ENCODE measurements at regions not wholly inside any gene's neighbourhood (a gene's known extent, or its start where the extent isn't known, plus 50 kb on each side); places are given as distances from the start of the nearest gene placed in this dataset.

DNA sequence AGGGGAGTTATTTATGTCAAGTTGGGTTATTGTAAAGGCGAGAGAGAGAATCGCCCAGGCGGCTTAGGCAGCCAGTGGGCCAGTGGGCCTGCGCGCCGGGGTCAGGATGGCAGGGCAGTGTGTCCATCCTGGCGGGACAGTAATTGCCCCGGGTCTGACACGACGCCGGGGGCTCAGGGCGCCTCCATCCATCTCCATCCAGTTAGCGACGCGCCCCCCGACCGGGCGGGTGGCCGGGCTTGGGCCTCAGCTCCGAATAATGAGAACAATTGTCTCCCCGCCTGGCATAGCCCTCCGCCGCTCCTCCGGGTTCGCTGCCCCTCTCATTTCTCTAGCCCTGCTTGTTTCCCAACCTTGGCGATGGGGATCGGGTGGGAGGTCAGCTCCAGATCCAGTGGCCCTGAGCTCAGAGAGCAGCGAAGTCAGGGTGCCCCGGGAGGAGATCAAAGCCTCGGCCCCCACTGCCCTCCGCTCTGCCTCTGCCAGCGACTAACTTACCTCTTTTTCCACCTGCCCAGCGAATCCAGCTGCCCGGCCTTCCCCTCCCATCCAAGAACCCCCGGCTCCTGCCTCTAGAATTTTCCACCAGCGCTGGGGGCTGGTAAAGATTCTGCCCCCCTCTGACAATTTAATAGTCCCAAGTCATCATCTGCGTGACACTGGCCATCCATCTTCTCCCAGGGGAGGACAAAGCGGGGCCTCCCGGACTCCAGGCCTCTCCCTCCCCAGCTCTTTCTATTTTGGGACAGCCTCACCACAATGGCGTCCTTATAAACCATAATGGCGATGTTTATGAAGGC lies 56.9 kb upstream of the TMEM33 start:
- TF ChIP-seq, protein P1, sequence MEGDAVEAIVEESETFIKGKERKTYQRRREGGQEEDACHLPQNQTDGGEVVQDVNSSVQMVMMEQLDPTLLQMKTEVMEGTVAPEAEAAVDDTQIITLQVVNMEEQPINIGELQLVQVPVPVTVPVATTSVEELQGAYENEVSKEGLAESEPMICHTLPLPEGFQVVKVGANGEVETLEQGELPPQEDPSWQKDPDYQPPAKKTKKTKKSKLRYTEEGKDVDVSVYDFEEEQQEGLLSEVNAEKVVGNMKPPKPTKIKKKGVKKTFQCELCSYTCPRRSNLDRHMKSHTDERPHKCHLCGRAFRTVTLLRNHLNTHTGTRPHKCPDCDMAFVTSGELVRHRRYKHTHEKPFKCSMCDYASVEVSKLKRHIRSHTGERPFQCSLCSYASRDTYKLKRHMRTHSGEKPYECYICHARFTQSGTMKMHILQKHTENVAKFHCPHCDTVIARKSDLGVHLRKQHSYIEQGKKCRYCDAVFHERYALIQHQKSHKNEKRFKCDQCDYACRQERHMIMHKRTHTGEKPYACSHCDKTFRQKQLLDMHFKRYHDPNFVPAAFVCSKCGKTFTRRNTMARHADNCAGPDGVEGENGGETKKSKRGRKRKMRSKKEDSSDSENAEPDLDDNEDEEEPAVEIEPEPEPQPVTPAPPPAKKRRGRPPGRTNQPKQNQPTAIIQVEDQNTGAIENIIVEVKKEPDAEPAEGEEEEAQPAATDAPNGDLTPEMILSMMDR (conservative IDR thresholded peaks at IDR 0.05) = no peak
- no peak for TF ChIP-seq EZH2 (IDR thresholded peaks at IDR 0.05; ENCODE audit: low read depth)

Data from PC-9 (cell line).